ENCODE measurements at regions not wholly inside any gene's neighbourhood (a gene's known extent, or its start where the extent isn't known, plus 50 kb on each side); places are given as distances from the start of the nearest gene placed in this dataset.
A peak's percentile ranks its signal among the peaks of the same experiment; 100 is the strongest.
"Not testable (repeated sequence)": the region's sequence is repeated elsewhere in the genome, so short reads cannot be mapped to it uniquely, and the experiment has no call there.

DNA sequence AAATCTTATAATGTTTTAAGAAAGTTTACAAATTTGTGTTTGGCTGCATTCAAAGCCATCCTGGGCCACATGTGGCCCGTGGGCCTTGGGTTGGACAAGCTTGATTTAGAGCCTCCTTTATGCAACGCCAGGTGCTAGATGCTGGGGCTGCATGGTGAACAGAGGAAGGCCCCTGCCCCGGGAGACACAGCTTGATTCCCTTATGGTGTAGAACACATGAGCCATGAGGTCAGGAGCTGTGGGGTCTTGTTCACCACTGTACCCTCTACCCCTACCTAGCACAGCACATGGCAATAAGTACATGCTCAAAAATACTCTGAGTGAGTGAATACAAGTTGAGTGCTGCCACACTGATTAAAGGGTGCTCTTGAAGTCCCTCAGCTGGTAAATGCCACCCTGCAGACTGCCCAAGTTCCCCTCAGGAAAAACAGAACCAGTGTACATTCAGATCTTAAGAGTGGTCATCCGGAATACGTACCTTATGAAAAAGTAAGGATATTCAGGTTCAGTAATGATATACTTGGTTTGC lies 71.9 kb downstream of the ARRDC3 start:
- H3K9me3 ChIP-seq (ENCODE audit: low read length), result no peaks in the 10 kb centered on the region
- no peaks in the 10 kb centered on the region for H3K79me2 ChIP-seq (ENCODE audit: insufficient read depth, low read depth, low read length)
- TF ChIP-seq CTCF (conservative IDR thresholded peaks at IDR 0.05; ENCODE audit: low read length), result no peak
- no peak for TF ChIP-seq EZH2phosphoT487 (IDR thresholded peaks at IDR 0.05; ENCODE audit: borderline replicate concordance, low read depth, low read length)
- no peaks in the 10 kb centered on the region for H3K36me3 ChIP-seq (ENCODE audit: insufficient read depth, low read length)
- H3K4me3 ChIP-seq (ENCODE audit: low read depth, low read length, poor library complexity, severe bottlenecking), result peak overlapping the region; percentile 33
- H2AFZ ChIP-seq (ENCODE audit: low read length), result peak overlapping the region; percentile 91
- intact Hi-C loops (cut with micrococcal nuclease; ENCODE audit: unreplicated experiment), result loop anchor here (1.0 to 5.0 kb wide), 3 partner anchors 51 to 902 kb away; partner anchors contain the start of gene CETN3
- H3K4me1 ChIP-seq (ENCODE audit: insufficient read depth, low read length, poor library complexity, severe bottlenecking), result peaks cover 54% of the 10 kb centered on the region
- POLR2A ChIA-PET, result interaction anchor here (0.7 to 2.6 kb wide), 5 partner anchors 10 to 73 kb away, joined by 3 to 15 read pairs (median 4); partner anchors contain the start of gene ARRDC3
- peak; percentile 48 for DNase-seq (ENCODE audit: low spot score)
- no peaks in the 10 kb centered on the region for H3K9me2 ChIP-seq (ENCODE audit: insufficient read depth, low read length)
- CTCF ChIA-PET (ENCODE audit: unreplicated experiment), result no interaction called here
- BruUV-seq (replicated peaks), result no TSS peak
- no peaks in the 10 kb centered on the region for H4K20me1 ChIP-seq (ENCODE audit: insufficient read depth, low read length)
- H3K27ac ChIP-seq (ENCODE audit: low read depth, low read length, poor library complexity, severe bottlenecking), result peak overlapping the region; percentile 52
- peak overlapping the region; percentile 63 for H3K4me2 ChIP-seq (ENCODE audit: low read length)

GRCh38 chr5:91308157-91308556 lies 75.0 kb downstream of the ARRDC3 start:
- BruUV-seq (replicated peaks); H3K4me2 ChIP-seq (ENCODE audit: low read length); CTCF ChIA-PET (ENCODE audit: unreplicated experiment); H4K20me1 ChIP-seq (ENCODE audit: insufficient read depth, low read length); H3K79me2 ChIP-seq (ENCODE audit: insufficient read depth, low read depth, low read length); H3K27ac ChIP-seq (ENCODE audit: low read depth, low read length, poor library complexity, severe bottlenecking); H2AFZ ChIP-seq (ENCODE audit: low read length); intact Hi-C loops (cut with micrococcal nuclease; ENCODE audit: unreplicated experiment); H3K9me2 ChIP-seq (ENCODE audit: insufficient read depth, low read length); DNase-seq (ENCODE audit: low spot score); H3K36me3 ChIP-seq (ENCODE audit: insufficient read depth, low read length); H3K9me3 ChIP-seq (ENCODE audit: low read length); POLR2A ChIA-PET; H3K4me3 ChIP-seq (ENCODE audit: low read depth, low read length, poor library complexity, severe bottlenecking): not testable (repeated sequence)
- H3K4me1 ChIP-seq (ENCODE audit: insufficient read depth, low read length, poor library complexity, severe bottlenecking), result peaks cover 24% of the 10 kb centered on the region

GRCh38 chr5:91307048-91307447 lies 76.1 kb downstream of the ARRDC3 start:
- POLR2A ChIA-PET, result interaction anchor here (1.5 kb wide), 1 partner anchor 76 kb away, joined by 4 read pairs; the partner anchor contains the start of gene ARRDC3
- Histone ChIP-seq H3K27ac (ENCODE audit: low read depth, low read length, poor library complexity, severe bottlenecking) (no peak overlapping the region), H3K9me3 (ENCODE audit: low read length) (no peaks in the 10 kb centered on the region), H4K20me1 (ENCODE audit: insufficient read depth, low read length) (no peaks in the 10 kb centered on the region), H3K36me3 (ENCODE audit: insufficient read depth, low read length) (no peaks in the 10 kb centered on the region), H3K4me3 (ENCODE audit: low read depth, low read length, poor library complexity, severe bottlenecking) (no peak overlapping the region), H3K4me1 (ENCODE audit: insufficient read depth, low read length, poor library complexity, severe bottlenecking) (peaks cover 14% of the 10 kb centered on the region), H3K9me2 (ENCODE audit: insufficient read depth, low read length) (no peaks in the 10 kb centered on the region), H3K4me2 (ENCODE audit: low read length) (no peak overlapping the region), H3K79me2 (ENCODE audit: insufficient read depth, low read depth, low read length) (no peaks in the 10 kb centered on the region), H2AFZ (ENCODE audit: low read length) (no peak overlapping the region)
- BruUV-seq (replicated peaks), result no TSS peak
- no peak for DNase-seq (ENCODE audit: low spot score)
- no peak for TF ChIP-seq CTCF (conservative IDR thresholded peaks at IDR 0.05; ENCODE audit: low read length)
- TF ChIP-seq EZH2phosphoT487 (IDR thresholded peaks at IDR 0.05; ENCODE audit: borderline replicate concordance, low read depth, low read length), result no peak
- intact Hi-C loops (cut with micrococcal nuclease; ENCODE audit: unreplicated experiment), result no loop called here
- CTCF ChIA-PET (ENCODE audit: unreplicated experiment), result no interaction called here

Measured in OCI-LY7 (cell line).